Mesodermal cell (in vitro differentiated cells): ENCODE measurements at regions not wholly inside any gene's neighbourhood (a gene's known extent, or its start where the extent isn't known, plus 50 kb on each side); places are given as distances from the start of the nearest gene placed in this dataset.

Experiments used
- H3K27ac ChIP-seq: 2 replicates; pipeline ENCODE4 v1.7.0; 2013; ENCODE audit warnings: mild to moderate bottlenecking, low read depth, low read length, moderate library complexity; ENCODE audit not compliant: severe bottlenecking
- H3K36me3 ChIP-seq: 2 replicates; pipeline ENCODE4 v1.7.1; 2013; ENCODE audit warnings: mild to moderate bottlenecking, low read length, moderate library complexity; ENCODE audit not compliant: control insufficient read depth, insufficient read depth
- H3K4me1 ChIP-seq: one replicate; pipeline ENCODE4 v1.7.1; 2013; ENCODE audit warnings: mild to moderate bottlenecking, low read length; ENCODE audit not compliant: insufficient read depth, control insufficient read depth, poor library complexity, severe bottlenecking
- H3K4me3 ChIP-seq: 2 replicates; pipeline ENCODE4 v1.7.0; 2013; ENCODE audit warnings: low read length, control low read depth, mild to moderate bottlenecking; ENCODE audit not compliant: insufficient read depth, poor library complexity, severe bottlenecking; ENCODE audit errors: extremely low read depth
- H3K9me3 ChIP-seq: 2 replicates; pipeline ENCODE4 v1.7.1; 2013; ENCODE audit warnings: mild to moderate bottlenecking, low read length, moderate library complexity; ENCODE audit not compliant: control insufficient read depth
- WGBS, 2 experiments: methylation state at CpG; one replicate each; pipeline ENCODE4 v1.1.5; 2013; ENCODE audit warnings: missing lambda C conversion rate in 2 of 2; ENCODE audit not compliant: insufficient coverage in 2 of 2; 5-methylcytosine and 5-hydroxymethylcytosine counted together

DNA sequence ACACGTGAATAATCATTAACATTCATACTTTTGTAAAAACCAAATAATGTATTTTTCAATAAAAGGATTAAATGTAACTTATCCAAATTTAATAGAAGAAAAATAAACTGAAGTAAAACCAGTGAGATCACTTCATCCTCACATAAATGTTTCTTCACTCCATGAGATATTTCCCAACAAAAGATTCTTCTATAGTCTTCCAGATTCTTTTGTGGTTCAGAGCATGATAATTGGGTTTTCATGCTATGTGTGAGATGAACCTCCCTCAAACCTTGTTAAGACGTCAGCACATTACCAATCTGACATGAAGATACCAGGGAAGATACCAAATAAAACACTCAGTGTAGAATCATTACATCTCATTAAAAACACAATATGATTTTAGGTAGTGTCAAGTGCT lies 62.9 kb upstream of the OXGR1 start:
- Histone ChIP-seq H3K4me1 (no peaks in the 10 kb centered on the region), H3K4me3 (no peak overlapping the region), H3K36me3 (no peaks in the 10 kb centered on the region), H3K9me3 (no peaks in the 10 kb centered on the region), H3K27ac (no peak overlapping the region)
- WGBS, 2 experiments = no CpG with 5 or more reads among the region's 2 CpGs

- Histone ChIP-seq H3K27ac (no peak overlapping the region), H3K36me3 (no peaks in the 10 kb centered on the region), H3K9me3 (no peaks in the 10 kb centered on the region), H3K4me3 (no peak overlapping the region), H3K4me1 (no peaks in the 10 kb centered on the region)
- WGBS, 2 experiments = 83% methylated on average over 1 of the region's 3 CpGs; no CpG with 5 or more reads in 1 of the 2 experiments
Observed at GRCh38 chr13:97058391-97058790, 64.1 kb upstream of the OXGR1 start.

GRCh38 chr13:97058926-97059325 lies 64.7 kb upstream of the OXGR1 start:
- WGBS, 2 experiments = no CpG with 5 or more reads among the region's 1 CpG

DNA sequence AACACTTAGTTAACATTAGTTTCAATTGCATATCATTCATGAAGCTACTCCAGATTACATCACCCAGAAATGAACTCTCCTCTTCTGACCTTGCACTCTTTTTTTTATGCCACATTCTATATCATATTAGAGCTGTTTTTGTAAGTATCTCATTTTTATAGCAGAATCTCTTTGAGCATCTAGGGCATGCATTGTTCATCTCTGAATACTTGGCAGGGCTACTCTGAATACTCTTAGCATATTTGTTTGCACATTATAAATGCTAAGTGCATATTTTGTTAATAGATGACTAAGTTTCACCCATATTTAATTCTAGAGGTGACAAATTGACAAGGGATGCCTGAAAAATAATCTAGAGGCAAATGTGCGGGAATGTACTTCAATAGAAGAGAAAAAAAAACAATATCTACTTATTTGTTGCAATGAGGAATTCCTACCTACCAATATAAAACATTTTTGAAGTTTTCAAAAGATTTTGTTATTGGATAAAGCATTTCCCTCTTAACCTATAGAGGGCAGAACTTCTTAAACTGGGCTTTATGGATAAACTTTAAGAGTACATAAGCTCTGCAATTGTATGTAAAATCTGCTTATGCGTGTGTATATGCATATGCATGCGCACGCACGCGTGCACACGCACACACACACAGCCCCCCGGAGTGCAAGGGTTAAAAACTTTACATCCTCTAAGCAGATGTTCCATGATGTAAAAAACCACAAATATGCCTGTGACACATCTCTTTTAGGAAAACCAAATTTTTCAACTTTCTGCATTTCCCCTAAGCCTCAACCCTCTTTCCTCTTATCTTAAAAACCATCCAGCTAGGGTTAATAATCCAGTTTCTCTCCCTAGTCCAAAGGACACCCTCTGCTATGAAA lies 73.0 kb upstream of the OXGR1 start:
- 97 to 100% methylated on average over 5 to 6 of the region's 8 CpGs for WGBS, 2 experiments
- no peak overlapping the region for H3K4me3 ChIP-seq

More at GRCh38 chr13:97058926-97059325, 64.7 kb upstream of the OXGR1 start:
- Histone ChIP-seq H3K4me1 (no peaks in the 10 kb centered on the region), H3K27ac (no peak overlapping the region), H3K36me3 (no peaks in the 10 kb centered on the region), H3K9me3 (no peaks in the 10 kb centered on the region), H3K4me3 (no peak overlapping the region)

DNA sequence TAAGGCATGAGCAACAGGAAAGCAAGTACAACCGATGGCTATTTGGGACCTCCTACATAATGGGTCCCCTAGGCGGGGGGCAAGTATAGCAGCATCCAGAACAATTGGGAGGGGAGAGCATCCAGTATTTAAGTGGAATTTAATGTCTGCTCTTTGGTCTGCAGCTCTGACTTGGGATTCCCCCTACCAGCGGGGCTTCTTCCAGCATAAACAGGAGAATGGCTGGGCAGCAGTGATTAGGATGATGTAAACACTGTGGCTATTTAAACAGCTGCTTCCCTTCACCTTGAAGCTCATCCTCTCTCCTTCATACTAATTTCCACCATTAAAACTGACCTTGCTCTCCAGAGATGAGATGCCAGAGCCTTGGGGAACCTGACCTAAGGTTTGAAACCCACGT lies 73.9 kb upstream of the OXGR1 start:
- Histone ChIP-seq H3K4me3 (no peak overlapping the region), H3K36me3 (no peaks in the 10 kb centered on the region), H3K27ac (no peak overlapping the region), H3K9me3 (no peaks in the 10 kb centered on the region), H3K4me1 (peaks cover 2% of the 10 kb centered on the region)
- 65 to 84% methylated on average over 2 to 3 of the region's 4 CpGs for WGBS, 2 experiments

More for the DNA sequence above, 73.0 kb upstream of the OXGR1 start:
- Histone ChIP-seq H3K9me3 (no peaks in the 10 kb centered on the region), H3K27ac (no peak overlapping the region), H3K36me3 (no peaks in the 10 kb centered on the region), H3K4me1 (peaks cover 2% of the 10 kb centered on the region)

DNA sequence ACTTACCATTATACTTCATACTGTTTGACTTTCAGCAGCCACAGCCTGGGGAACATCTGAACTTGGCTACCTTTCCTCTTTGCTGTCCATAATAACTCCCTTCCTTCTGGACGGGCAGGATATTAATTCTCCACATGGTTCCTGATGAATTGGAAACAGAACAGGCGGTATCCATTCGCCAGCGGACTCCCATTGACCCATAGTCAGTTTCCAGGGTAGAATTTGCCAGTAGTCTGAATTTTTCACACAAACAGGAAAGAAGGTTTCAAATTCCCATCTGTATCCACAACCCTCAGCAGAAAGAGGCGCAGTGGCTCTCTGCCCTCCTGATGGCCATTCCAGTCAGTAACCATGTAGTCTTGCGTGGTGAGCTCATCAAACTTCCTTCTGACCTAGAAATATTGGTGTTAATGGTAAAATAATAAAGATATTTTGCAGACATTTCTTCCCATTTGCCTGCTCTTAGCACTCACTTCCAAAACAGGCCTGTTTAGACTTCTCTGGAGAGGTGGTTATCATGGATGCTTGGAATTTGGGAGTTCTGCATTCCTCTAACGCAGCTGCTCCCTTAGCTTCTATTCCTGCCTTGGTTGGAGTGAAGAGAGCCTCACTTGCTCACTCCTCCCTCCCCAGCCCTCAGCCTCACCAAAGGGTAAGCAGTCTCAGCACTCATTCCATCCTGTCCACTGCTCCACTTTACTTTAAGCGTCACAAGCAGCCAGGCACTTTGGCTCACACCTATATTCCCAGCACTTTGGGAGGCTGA lies 75.0 kb upstream of the OXGR1 start:
- Histone ChIP-seq H3K9me3 (no peaks in the 10 kb centered on the region), H3K4me1 (peaks cover 2% of the 10 kb centered on the region), H3K36me3 (no peaks in the 10 kb centered on the region), H3K4me3 (no peak overlapping the region), H3K27ac (no peak overlapping the region)
- WGBS, 2 experiments = 95 to 100% methylated on average over 4 to 5 of the region's 8 CpGs

GRCh38 chr13:97072297-97072696 lies 78.0 kb upstream of the OXGR1 start:
- Histone ChIP-seq H3K4me3 (no peak overlapping the region), H3K27ac (no peak overlapping the region), H3K9me3 (peaks cover 4% of the 10 kb centered on the region), H3K4me1 (peaks cover 2% of the 10 kb centered on the region), H3K36me3 (no peaks in the 10 kb centered on the region)
- WGBS, 2 experiments = no CpG with 5 or more reads among the region's 2 CpGs

- Histone ChIP-seq H3K27ac (no peak overlapping the region), H3K36me3 (no peaks in the 10 kb centered on the region), H3K4me3 (no peak overlapping the region), H3K4me1 (no peaks in the 10 kb centered on the region), H3K9me3 (peaks cover 4% of the 10 kb centered on the region)
- no CpG with 5 or more reads among the region's 1 CpG for WGBS, 2 experiments
Observed at GRCh38 chr13:97074618-97075017, 80.3 kb upstream of the OXGR1 start.

GRCh38 chr13:97076898-97077297 lies 82.6 kb upstream of the OXGR1 start:
- no peak overlapping the region for H3K4me3 ChIP-seq
- H3K27ac ChIP-seq = no peak overlapping the region

GRCh38 chr13:97077341-97077740 lies 83.1 kb upstream of the OXGR1 start:
- Histone ChIP-seq H3K4me3 (no peak overlapping the region), H3K36me3 (no peaks in the 10 kb centered on the region), H3K4me1 (no peaks in the 10 kb centered on the region), H3K9me3 (peaks cover 4% of the 10 kb centered on the region), H3K27ac (no peak overlapping the region)
- no CpG with 5 or more reads among the region's 1 CpG for WGBS, 2 experiments

More at GRCh38 chr13:97076898-97077297, 82.6 kb upstream of the OXGR1 start:
- Histone ChIP-seq H3K4me1 (no peaks in the 10 kb centered on the region), H3K36me3 (no peaks in the 10 kb centered on the region), H3K9me3 (peaks cover 4% of the 10 kb centered on the region)
- 83 to 87% methylated on average over 7 to 9 of the region's 9 CpGs for WGBS, 2 experiments
